ENCODE measurements at regions not wholly inside any gene's neighbourhood (a gene's known extent, or its start where the extent isn't known, plus 50 kb on each side); places are given as distances from the start of the nearest gene placed in this dataset.
"Not testable (repeated sequence)": the region's sequence is repeated elsewhere in the genome, so short reads cannot be mapped to it uniquely, and the experiment has no call there.

DNA sequence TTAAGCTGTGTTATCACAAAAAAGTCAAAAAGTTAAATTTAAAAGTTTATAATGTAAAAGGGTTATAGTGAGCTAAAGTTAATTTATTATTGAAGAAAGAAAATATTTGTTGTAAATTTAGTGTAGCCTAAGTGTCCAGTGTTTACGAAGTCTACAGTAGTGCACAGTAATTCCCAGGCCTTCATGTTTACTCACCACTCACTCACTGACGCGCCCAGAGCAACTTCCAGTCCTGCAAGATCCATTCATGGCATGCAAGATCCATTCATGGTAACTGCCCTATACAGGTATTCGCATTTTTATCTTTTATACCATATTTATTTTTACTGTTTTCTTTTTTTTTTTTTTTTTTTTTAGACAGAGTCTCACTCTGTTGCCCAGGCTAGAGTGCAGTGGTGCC lies 69.5 kb downstream of the TPRA1 start:
- DNase-seq, result no peak

DNA sequence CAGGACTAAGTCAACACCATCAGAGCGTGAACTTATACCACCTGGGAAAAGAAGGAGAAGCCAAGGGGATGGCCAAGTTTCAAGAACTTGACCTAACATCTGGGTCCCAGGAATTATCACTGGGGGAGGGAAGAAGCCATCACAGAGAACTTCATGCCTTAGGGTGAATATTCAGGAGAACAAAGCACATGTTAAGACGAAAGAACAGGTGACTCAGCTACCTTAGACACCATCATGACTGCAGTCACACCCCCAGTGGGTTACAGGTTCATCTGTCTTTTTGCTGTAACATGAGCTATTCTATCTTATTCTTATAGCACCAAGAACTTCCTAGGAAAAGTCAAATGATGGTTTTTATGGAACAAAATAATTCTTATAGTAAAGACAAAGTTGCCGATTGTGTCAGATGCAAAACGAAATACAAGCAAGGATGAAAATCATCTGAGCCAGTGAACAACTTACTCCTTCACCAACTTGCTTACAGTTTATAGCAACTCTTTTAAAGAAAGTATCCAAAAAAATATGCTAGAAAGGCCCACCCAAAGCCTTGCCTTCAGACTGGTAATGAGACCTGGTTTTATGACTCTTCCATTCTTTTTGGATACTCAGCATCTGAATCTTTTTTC lies 72.0 kb downstream of the TPRA1 start:
- no peak for DNase-seq

DNA sequence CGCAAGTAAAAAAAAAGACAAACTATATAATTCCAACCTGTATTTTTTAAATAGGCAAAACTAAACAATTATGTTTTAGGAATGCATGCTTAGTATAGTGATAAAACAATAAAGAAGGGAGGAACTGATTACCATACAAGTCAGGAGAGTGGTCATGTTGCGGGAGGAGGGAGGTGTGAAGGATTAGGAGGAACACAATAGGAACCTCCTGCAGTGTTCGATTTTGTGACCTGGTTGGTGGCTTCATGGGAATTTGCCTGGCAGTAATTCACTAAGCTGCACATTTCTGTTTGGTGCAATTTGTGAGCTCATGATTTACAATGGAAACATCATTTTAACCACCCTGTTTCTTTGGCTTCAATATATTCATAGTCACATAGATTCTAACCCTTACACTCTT lies 78.3 kb downstream of the TPRA1 start:
- DNase-seq, result no peak

DNA sequence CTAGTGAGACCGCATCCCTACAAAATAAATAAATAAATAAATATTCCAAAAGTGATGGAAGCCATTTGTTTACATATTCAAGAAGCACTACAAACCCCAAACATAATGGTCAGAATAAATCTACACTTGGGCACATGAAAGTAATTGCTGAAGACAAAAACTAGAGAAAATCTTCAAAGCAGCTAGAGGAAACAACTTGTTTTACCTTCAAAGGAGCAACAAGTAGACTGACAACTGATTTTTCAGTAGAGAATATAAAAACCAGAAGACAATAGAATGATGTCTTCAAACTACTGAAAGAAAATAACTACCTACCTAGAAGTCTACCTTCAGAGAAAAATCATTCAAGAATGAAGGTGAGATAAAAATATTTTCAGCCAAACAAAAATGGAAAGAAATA lies 89.4 kb downstream of the TPRA1 start:
- DNase-seq, result no peak

DNA sequence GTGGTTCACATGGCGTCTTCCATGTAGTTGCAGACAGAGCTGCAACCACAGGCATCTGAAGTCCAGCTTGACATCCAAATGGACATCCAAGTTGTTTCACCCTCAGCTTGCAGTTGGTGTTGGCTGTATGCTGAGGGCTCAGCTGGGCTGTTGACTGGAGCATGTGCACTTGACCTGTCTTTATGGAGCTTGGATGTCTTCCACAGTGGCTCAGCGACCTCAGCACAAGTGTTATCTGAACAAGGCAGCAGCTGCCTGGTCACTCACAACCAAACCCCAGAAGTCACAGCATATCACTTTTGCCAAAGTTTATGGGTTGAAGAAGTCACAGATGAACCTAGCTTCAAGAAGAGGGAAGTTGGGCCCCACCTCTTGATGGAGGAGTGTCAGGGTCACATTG lies 92.9 kb downstream of the TPRA1 start:
- DNase-seq, result no peak

DNA sequence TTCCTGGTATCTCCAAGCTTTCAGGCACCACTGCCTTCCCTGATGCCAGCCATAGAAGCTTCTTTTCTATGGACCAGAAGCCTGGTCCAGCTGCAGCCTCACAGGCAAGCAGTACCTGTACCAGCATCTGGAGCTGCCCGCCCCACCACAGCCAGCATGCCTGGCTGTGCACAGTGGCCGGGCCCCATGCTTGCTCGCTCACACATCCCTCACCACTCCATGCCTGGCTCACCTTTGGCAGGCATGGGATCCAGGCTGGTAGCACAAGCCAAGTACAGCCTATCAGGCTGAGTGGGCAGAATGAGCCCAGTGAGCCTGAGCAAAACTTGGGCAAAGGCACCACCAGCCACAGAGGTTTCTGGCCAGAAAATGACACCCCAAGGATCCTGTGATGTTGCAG lies 93.4 kb downstream of the TPRA1 start:
- DNase-seq, result no peak

DNA sequence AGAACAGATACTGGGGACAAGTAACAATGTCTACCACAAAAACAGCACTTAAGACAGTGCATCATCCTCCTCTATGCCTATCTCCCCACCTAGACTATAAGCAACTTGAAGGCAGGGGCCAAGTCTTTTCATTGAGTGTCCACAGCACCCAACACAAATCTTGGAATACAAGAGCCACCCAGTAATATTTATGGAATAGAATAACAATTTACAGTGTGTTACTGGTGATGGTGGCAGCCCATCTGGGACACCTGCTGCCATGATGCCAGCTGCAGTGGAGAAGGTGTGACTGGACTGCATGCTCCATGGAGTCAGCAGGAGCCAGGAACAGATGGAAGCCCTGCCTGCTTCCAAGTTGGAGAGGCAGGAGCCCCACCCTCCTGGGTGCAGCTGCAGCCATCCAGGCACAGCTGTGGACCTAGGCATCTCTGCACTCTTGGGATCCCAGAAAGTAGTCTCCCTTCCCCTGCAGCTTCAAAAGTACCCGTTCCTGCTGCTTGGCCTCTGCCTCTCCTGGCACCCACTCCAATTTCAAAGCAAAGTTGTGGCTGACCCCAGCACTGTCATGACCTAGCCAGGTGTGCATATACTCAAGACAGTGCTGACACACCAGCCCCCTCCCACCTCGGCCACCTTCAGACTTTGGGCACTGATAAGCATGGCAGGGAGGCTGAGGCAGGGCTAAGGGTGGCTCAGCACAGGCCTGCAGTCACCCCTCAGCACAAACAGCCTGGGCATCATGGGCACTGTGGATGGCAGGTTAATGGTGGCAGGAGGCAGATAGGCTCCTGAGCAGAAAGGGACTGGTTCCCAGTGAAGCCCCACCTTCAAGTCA lies 94.5 kb downstream of the TPRA1 start:
- DNase-seq, result no peak

DNA sequence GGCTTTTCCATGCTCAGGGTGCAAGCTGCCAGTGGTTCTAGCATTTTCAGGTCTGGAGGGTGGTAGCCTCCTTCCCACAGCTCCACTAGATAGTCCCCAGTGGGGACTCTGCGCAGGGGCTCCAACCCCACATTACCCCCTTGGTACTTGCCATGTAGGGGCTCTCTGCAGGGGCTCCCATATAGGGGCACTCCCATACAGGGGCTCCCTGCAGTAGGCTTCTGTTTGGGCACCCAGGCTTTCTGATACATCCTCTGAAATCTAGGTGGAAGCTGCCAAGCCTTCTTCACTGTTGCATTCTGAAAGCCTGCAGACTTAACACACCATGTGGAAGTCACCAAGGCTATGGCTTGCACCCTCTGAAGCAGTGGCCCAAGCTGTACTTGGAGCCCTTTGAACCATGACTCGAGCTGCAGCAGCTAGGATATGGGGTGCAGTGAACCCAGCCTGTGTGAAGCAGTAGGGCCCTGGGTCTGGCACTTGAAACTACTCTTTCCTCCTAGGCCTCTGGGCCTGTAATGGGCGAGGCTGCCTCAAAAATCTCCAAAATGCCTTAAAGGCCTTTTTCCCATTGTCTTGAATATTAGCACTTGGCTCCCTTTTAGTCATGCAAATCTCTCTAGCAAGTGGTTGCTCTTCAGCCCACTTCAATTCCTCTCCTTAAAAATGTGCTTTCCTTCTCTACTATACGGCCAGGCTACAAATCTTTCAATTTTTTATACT lies 96.4 kb downstream of the TPRA1 start:
- DNase-seq, result no peak

DNA sequence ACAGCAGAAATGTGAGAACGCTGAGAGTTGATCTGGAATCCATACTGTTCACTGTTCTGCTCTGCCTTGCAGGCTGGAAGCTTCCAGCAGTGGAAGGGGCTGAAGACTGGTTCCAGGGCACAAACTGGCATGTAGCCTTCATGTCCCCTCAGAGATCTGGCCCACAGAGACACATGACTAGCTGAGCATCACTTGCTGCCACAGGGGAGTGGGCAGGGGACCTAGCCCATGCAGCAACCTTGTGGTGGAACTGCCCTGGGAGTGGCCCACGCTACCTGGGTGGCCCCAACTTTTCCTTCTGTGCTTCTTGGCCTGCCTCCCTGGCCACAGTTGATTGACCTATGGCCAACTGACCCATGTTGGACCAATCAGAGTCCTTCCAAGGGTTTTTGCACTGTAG lies 98.1 kb downstream of the TPRA1 start:
- DNase-seq, result no peak

DNA sequence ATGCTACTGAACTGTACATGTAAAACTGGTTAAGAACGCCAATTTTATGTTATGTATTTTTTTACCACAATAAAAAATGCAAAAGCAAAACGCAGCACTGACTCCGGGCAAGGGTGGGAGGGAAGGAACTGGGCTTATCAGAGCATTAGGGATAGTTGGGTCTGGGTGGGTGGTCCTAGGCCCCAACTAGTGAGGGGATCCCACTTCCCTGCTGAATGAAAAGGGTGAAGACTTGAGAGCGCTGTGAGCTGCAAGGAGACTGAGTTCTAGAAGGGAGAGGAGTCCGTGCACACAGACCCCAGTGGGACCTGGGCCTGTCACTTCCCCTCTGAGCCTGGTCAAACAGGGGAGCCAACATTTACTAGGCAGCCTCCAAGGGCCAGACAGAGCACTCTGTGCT lies 98.6 kb downstream of the TPRA1 start:
- no peak for DNase-seq

DNA sequence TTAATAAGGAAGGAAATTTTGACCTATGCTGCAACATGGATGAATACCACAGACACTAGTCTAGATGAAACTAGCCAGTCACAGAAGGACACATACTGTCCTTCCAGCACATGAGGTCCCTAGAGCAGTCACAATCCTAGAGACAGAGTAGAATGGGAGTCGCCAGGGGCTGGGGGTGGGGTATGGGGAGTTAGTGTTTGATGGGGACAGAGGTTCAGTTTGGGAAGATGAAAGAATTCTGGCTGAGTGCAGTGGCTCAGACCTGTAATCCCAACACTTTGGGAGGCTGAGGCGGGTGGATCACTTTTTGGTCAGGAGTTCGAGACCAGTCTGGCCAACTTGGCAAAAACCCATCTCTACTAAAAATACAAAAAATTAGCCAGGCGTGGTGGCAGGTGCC lies 99.2 kb downstream of the TPRA1 start:
- DNase-seq, result no peak

DNA sequence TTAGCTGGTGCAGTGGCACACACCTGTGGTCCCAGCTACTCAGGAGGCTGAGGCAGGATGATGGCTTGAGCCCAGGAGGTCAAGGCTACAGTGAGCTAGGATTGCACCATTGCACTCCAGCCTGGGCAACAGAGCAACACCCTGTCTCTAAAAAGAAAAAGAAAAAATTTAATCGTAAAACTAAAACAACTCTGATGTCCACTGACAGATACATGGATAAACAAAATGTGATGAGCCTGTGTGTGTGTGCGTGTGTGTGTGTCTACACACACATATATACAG lies 99.6 kb downstream of the TPRA1 start:
- not testable (repeated sequence) for DNase-seq

DNA sequence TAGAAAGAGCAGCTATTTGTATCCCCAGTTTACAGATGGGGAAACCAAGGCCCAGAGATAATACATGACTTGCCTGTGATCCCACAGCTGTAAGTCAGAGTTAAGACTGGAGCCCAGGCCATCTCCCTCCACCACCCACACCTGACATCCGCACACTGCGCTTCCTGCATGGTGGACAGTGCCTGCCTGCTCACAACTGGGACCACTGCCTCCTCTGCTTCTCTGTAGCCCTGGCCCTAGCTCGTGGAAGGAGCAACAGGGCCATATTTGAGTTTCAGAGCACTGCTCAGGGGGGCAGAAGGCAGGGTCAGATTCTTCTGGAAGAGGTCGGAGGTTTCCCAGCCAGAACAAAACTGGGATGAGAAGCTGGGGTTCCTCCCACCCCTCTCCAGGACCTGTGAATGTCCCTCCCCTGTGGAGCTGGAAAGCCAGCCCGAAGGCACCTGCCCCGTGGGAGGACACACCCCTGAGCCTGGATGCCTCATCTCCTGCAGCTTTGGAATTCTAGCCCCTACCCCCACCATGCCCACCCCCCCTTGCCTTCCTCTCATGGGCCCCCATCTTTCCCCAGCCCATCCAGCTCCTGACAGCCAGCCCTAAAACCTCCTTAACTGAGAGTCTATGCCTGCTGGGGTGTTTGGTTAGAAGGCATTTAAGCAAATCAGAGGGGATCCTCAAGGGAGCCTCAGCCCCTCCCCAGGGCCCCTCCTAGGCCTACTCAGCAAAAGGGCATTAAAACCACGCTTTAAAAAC lies 100.1 kb downstream of the TPRA1 start:
- no peak for DNase-seq

DNA sequence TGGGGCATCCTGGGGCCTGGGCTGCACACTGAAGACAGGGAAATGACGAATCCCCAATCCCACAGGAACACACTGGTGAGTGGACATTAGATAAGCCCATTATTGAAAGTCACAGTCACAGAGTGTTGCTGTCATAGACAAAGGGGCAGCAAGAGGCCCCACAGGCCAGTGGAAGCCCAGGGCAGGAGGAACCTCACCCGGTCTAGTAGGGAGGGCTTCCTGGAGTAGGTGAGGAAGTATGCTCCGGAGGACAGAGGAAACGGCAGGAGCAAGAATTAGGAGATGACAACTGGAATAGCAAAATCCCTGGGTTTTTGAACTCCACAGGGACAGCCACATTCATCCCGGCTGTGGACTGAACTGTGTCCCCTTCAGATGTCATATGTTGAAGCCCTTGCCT lies 101.2 kb downstream of the TPRA1 start:
- DNase-seq, result no peak

DNA sequence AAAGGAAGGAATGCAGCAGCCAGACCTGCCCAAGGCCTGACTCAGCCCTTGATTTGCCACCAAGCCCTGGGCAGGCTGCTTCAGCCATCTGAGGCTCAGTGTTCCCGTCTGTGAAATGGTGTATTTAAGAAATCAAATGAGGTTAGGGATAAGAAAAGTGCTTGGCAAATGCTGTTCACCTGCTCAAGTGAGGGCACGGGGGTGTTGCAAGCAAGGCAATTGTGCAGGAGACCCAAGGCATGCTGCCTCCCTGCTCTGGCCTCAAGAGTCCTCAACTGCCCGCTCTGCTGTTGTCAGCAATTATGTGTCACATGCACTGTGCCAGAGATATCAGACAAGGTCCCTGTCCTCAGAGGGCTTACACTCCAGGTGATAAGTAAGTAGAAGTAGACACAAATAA lies 101.8 kb downstream of the TPRA1 start:
- DNase-seq, result no peak

DNA sequence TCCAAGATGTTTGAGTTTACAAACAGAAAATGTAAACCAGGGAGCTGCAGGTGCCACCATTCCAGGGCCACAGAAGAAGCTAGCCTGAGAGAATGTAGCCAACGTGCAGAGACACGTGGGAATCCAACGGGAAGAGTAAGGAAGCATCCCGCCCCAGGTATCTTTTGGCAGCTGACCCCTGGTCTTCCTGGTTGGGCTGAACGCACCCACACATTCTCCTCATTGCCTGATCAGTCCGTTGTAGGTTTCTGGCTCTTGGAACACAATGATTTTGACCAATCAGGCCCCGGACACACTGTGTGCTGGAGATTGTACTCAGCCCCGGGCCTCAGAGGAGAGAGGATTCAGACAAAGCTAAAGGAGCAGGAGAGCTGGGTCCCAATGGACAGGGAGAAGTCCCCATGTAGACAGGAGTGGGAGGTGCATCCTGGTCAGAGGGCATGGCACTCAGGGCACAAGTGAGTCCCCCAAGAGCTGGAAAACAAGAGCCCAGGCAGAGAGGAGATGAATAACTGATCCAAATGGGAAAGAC lies 102.3 kb downstream of the TPRA1 start:
- no peak for DNase-seq

DNA sequence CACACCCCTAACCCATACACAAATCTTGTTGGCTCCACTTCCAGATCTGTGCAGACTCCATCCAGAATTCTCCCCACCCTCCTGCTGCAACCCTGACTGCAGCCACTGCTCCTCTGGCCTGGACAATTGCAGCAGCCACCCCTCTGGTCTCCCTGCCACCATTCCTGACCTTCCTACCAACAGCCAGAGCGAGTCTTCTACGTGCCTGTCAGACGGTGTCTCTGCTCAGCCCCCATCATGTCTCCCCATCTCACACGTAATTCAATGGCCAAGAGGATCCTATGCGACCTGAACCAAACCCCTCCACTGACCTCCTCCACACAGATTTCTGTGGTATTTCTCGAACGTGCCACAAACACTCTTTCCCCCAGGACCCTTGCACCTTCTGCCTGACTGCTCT lies 103.3 kb downstream of the TPRA1 start:
- DNase-seq, result no peak

DNA sequence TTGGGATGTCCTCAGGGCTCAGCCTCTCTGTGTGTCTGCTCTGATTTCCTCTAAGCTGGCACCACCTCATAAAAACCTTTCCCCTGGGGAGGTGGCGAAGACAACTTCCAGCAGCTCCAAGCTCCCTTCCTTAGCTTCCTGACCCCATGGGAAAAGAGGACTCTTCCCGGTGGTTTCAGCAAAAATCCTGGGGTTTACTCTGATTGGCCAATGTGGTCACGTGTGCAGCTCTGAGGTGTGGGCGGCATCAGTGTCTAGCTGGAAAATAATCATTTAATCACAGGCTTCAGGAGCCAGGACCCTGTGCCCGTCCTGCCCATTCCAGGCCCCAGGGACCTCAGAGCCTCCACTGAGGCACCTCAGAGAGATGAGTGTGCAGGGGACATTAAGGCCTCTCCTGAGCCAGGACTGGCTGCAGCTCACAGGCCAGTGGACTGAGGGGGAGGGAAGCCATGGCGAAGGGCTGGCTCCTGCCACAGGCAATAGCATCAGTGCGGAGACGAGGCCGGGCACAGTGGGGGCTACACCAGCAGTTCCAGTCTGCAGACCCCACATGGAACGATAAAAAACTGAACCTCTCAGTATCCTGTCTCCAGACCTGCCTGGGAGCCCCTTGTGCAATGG lies 104.1 kb downstream of the TPRA1 start:
- DNase-seq, result no peak

DNA sequence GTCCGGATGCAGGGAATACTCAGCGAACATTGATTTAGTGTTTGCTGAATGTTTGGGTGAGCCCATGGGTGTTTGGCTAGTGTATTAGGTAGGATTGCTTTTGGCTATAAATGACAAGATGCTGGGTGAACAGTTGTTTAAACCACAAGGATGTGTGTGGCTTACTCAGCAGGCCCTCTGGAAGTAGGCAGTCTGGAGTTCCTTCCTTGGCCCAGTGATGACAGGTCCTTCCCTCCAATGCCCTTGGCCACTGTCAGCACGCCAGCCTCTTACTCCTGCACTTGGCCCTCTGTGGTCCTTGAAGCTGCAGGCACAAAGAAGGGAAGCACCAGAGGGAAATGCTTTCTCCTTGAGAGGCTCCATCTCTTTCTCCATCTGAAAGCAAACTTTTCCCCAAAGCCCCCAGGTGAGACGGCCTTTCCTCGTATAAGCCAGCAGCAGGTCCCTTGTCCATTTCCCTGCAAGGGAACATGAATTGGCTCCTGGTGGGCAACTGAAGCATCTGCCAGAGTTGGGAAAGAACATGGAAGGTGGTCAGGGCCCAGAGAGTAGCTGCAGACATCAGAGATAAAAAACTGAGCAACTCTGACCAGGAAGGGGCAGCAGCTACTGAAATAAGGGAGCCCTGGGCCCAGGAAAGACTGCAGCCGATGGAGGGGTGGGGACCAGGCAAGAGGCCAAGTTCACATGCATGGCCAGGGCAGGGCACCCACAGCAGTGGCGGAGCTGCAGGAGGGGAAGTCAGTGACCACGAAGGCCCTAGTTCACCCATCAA lies 105.0 kb downstream of the TPRA1 start:
- no peak for DNase-seq

DNA sequence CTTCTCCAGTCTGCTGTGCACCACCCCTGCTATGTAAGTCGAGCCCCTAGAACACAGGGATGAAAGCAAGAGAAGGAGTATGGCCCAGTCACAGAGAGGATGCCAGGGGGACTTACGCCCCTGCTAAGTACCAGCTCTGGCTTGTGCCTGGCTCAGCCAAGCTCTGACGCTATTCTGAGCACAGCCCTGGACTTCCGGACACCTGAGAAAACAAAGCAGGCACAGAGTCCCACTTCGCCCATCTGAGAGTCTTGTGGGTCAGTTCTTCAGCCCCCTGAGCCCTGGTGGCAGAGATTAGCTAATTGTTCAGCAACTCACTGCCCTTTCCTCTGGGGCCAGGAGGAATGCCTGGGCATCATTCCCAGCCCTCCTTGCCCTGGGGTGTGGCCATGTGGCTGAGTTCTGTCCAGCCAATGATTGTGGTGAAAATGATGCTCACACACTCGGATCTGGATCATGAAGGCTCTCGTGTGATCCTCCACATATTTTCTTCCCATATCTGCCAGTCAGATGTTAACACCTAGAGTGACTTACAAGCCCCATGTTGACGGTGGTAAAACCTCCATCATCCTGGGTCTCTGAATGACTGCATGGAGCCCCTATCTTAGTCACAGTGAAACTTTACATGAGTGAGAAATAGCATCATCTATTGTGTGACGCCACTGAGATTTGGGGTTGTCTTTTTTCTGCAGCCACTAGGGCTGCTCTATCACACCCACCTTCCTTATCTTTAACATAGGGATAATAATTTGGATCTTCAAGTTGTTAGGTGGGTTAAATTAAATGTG lies 105.7 kb downstream of the TPRA1 start:
- no peak for DNase-seq
